ENCODE measurements at regions not wholly inside any gene's neighbourhood (a gene's known extent, or its start where the extent isn't known, plus 50 kb on each side); places are given as distances from the start of the nearest gene placed in this dataset.

DNA sequence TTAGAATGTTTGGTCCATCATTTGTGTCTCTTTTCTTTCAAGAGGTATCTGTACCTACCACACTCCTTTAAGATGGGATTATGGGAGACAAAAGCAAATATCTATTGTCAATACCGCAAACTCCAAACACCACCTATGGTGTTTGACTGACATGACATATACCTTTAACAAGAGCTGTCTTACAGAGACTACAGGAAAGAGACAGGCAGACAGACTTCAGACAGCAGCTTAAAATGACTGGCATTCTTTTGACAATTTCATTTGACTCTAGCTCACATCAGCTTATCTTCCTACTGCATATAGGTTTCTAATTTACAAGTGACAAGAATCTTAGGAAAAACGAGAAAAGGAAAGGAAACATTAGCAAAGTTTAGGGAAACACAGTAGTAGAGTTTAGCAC is 256.0 kb upstream of the TFAP2D start:
- in situ Hi-C loops (cut with MboI; ENCODE audit: low pct_unique_long_range_greater_than_20kb, low sequenced_read_pairs, unreplicated experiment) = no loop called here
- no peak for DNase-seq (ENCODE audit: low spot score)
- TF ChIP-seq, protein P1, sequence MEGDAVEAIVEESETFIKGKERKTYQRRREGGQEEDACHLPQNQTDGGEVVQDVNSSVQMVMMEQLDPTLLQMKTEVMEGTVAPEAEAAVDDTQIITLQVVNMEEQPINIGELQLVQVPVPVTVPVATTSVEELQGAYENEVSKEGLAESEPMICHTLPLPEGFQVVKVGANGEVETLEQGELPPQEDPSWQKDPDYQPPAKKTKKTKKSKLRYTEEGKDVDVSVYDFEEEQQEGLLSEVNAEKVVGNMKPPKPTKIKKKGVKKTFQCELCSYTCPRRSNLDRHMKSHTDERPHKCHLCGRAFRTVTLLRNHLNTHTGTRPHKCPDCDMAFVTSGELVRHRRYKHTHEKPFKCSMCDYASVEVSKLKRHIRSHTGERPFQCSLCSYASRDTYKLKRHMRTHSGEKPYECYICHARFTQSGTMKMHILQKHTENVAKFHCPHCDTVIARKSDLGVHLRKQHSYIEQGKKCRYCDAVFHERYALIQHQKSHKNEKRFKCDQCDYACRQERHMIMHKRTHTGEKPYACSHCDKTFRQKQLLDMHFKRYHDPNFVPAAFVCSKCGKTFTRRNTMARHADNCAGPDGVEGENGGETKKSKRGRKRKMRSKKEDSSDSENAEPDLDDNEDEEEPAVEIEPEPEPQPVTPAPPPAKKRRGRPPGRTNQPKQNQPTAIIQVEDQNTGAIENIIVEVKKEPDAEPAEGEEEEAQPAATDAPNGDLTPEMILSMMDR (IDR thresholded peaks at IDR 0.05; ENCODE audit: extremely low read depth, insufficient read depth, missing control alignments) = no peak

DNA sequence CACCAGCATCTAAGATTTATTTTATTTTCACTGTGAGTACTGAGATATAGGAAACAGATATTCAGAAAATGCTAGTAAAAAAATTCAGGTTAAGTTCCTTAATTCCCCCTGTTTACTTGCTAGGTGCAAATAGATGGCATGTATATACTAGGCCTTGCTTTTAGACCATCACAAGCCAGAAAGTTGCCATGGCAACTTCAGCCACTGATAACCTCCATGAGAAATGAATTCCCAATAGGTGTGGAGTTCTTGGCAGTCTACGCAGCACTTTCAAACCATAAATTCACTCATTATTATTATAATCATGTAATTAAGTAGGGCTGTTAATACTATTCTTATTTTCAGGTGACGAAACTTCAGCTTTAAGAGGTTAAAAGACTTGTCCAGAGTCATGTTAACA is 251.6 kb upstream of the TFAP2D start:
- TF ChIP-seq, protein P1 (IDR thresholded peaks at IDR 0.05; ENCODE audit: extremely low read depth, insufficient read depth, missing control alignments) = no peak
- in situ Hi-C loops (cut with MboI; ENCODE audit: low pct_unique_long_range_greater_than_20kb, low sequenced_read_pairs, unreplicated experiment) = no loop called here
- no peak for DNase-seq (ENCODE audit: low spot score)

DNA sequence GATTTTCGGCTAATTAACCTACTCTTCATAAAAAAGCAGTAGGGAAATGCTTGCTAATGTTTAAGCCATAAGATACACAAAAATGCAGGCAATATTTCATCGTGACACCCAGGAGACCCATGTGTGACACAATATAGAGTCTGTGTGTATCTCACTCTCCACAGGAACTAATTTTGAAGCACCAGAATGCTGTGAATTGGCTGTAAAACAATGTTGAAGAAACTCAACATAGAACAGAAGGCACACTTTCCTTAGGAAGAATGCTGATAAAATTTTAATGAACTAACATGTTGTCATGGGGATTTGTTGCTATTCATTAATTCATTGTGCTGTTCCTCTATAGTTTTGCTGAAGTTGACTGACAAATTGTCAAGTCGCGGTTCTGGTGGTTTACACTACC is 249.4 kb upstream of the TFAP2D start:
- in situ Hi-C loops (cut with MboI; ENCODE audit: low pct_unique_long_range_greater_than_20kb, low sequenced_read_pairs, unreplicated experiment) = no loop called here
- DNase-seq (ENCODE audit: low spot score) = no peak

DNA sequence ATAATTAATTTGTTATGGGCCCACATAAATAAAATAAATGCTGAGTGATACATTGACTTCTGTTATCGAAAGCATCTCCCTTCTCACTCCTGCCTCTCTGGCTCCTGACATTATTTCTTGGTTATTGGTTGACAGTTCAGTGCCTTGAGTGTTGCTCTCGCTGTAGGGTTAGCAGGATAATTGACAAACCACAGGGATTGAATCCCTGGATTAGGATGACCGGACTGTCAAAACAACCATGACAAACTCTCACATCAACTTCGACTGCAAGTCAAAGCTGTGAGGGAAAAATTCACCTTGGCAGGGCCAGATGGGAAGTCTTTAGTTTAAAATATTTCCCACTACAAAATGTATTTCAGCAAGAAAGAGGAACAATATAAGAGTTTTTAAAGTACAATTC is 245.4 kb upstream of the TFAP2D start:
- no peak for DNase-seq (ENCODE audit: low spot score)
- TF ChIP-seq, protein P1 (IDR thresholded peaks at IDR 0.05; ENCODE audit: extremely low read depth, insufficient read depth, missing control alignments) = no peak
- in situ Hi-C loops (cut with MboI; ENCODE audit: low pct_unique_long_range_greater_than_20kb, low sequenced_read_pairs, unreplicated experiment) = no loop called here

More for the DNA sequence above, 249.4 kb upstream of the TFAP2D start:
- TF ChIP-seq, protein P1 (IDR thresholded peaks at IDR 0.05; ENCODE audit: extremely low read depth, insufficient read depth, missing control alignments) = no peak

DNA sequence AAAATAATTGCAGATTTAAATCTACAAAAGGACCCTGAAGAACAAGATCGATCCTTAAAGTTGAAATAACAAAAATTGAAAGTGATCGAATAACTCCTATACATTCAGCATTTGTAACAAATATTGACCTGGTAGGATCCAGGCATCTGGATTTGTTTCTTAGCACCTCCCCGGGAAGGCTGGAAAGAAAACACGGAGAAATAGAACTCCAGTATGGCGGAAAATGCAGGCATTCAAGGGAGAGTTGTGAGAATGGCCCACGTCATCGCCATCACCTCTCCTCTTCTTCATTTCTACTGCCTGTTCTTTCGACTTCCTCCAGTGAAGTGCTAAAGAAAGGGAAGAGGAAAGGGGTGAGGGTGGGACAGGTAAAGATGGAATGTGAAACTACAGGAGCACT is 242.3 kb upstream of the TFAP2D start:
- DNase-seq (ENCODE audit: low spot score) = no peak
- TF ChIP-seq, protein P1 (IDR thresholded peaks at IDR 0.05; ENCODE audit: extremely low read depth, insufficient read depth, missing control alignments) = no peak
- in situ Hi-C loops (cut with MboI; ENCODE audit: low pct_unique_long_range_greater_than_20kb, low sequenced_read_pairs, unreplicated experiment) = no loop called here

DNA sequence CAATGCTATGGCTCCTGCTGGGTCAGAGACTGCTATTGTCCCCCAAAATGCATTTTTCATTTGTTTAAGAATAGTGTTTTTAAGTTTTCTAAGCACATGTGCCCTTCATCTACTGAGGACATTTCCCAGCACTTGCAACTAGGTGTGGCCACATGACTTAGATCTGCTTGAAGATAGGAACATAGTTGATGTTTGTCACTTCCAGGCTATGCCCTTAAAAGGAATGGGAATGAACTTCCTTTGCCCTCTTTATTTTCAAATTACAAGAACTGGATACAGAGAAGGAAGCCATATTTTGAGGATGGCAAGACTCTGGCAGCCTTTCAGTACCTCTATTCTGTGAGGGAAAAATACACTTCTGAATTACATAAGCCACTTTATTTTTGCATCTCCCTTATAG is 203.0 kb upstream of the TFAP2D start:
- in situ Hi-C loops (cut with MboI; ENCODE audit: low pct_unique_long_range_greater_than_20kb, low sequenced_read_pairs, unreplicated experiment) = no loop called here
- DNase-seq (ENCODE audit: low spot score) = no peak
- TF ChIP-seq, protein P1 (IDR thresholded peaks at IDR 0.05; ENCODE audit: extremely low read depth, insufficient read depth, missing control alignments) = no peak

Data from GM13977 (cell line).